TTC549 (cell line): ENCODE measurements at regions not wholly inside any gene's neighbourhood (a gene's known extent, or its start where the extent isn't known, plus 50 kb on each side); places are given as distances from the start of the nearest gene placed in this dataset.

ENCODE experiments used
- FAIRE-seq: peaks from 2 replicates; lab custom pipeline; 2012; peaks lifted over from hg19 to GRCh38; lab: Jason Lieb, UNC

DNA sequence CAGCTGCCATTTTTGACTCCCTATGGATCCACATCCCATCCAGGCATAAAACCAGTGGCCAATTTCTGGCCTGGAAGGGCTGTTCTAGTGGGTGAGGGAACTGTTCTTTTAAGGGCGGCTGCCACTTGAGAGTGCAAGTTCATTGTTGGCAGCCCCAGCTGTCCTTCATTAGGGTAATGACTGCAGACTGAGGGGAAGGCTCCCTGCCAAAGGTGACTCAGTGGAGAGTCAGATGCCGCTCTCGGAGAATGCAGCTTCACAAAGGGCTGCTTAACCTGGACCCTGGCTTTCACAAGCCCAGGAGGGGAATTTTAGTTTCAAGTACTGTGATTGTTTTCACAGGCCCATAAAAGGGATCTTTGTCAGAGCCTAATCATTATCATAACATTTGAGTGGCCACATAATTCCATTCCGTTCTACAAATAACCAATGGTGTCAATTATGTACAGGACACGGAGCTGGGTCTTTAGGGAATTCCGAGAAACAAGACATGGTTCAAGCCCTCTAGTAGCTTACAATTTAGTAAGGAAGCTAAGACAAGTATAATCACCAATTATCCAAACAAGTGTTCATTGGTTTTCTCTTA is 235.7 kb downstream of the CDCA7 start:
- FAIRE-seq: no peak

DNA sequence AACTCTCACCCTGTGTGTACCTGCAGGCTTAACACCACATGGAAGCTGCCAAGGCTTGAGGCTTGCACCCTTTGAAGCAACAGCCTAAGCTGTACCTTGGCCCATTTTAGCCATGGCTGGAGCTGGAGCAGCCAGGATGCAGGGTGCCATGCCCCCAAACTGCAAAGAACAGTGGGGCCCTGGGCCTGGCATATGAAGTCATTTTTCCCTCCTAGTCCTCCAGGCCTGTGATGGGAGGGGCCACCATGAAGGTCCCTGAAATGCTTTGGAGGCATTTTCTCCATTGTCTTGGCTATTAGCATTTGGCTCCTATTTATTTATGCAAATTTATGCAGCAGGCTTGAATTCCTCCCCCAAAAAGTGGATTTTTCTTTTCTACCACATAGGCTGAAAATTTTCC is 238.4 kb downstream of the CDCA7 start:
- FAIRE-seq: no peak

DNA sequence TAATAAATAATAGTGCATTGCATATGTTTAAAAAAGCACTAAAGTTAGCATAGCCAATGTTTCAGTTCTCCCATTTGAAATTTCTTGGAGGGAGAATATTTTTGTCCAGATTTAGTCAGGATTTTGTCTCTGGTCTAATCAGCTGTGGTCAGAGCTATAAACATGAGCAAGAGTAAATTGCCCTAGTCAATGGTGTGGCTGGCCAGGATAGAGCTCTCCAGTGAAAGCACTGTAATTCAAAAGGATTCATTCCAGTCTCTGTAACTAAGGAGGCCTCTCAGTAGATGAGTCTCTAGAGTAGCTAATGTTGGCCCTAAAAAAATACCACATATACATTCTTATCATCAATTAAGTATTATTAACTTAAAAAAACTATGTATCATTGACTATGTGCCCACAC is 241.6 kb downstream of the CDCA7 start:
- FAIRE-seq: no peak

DNA sequence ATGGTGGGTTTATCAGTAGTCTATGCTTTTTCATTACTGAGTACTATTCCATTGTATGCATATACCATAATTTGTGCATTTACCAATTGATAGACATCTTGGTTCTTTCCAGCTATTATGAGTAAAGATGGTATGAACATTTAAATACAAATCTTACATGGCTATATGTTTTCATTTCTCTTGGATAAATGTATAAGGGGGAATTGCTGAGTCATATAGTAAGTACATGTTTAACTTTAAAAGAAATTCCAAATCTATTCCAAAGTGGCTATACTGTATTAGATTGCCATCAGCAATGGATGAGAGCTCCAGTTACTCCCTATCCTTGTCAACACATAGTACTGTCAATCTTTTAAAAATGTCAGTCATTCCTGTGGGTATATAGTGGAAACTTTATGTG is 243.9 kb downstream of the CDCA7 start:
- FAIRE-seq: no peak

DNA sequence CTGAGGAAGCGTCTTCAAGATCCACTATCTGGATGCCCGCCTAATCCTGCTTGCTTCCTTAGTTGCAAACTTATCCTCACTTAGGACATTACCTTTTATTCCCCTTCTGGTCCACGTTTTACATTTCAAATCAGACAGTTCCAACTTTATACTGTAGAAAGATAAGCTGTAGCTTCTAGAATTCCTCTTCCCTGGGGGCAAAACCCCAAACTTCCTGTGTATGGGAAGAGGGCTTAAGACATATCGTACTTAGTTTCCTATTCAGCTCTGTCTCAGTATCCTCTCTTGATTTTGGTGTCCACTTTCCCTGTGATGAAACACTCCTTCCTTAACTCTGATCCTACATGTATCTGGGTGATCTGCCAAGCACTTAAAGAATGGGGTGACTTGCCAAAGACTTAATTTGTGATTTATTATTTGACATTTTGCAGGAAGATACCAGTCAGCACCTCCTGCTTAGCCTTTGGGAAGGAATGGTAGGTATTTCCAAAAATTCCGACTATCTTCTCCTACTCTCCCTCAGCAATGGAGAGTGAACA is 245.2 kb downstream of the CDCA7 start:
- no peak for FAIRE-seq

DNA sequence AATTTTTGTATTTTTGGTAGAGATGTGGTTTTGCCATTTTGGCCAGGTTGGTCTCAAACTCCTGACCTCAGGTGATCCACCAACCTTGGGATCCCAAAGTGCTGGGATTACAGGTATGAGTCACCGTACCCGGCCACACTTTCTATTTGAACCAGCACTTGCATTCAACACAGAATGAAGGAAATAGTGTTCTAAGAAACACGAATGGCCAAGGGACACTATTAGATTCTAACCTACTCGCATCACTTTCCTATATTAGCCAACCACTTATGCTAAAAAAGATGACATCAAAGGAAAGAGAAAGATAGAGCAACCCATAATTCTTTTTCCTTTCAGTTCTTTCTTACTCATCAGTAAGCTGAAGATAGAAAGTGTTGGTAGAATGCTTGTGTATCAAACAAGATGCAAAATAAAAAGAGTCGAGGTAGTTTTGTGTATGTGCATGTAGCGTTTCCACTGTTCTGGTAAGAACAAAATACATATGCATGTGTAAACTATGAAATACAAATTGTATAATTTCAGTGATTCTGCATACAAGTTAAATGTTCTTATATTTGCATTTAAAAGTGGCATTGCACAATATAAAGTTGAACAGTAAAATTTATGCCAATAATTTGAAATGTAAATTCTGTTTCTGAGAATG is 247.6 kb downstream of the CDCA7 start:
- FAIRE-seq: no peak

DNA sequence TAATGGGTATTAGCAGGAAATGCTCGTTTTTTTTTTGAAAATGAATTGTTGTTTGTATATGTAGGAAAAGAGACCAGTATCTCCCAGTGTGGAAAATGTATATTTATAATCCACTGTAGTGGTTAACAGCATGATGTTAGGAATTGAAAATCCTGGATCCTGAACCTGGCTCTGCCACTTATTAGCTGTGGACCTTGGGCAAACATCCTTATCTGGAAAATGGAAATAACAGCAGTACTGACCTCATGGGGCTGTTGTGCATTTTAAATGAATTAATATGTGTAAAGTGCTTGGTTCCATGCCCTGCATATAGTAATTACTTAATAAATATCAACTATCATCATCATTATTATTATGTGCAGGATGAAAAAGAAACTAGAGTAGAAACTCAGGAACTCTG is 251.3 kb downstream of the CDCA7 start:
- FAIRE-seq: no peak

DNA sequence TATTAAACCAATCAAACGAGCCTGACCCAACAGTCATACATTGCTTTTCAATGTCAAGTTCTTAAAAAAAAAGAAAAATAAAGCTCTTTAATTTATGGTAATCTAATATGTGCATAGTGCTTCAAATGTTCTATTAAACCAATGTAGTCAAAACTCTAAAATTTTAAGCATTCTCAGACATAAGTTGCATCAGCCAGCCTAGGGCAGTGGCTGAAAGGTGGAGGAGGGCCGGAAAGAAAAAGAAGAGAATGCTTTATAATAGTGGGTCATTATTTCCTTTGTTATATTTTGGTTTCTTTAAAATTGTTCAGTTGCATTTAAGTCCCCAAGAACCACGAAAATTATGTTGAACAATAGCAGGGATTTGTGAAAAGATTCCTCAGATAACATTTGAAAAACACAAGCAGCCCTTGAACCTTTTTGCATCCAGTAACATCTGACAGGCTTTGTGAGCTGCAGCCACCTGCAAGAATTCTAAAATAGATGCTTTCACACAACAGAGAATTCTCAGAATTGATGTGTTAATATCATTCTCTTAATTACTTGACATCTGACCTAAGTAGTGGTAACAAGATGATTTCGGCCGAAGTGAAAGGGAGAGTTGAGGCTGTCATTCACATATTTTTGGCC is 252.1 kb downstream of the CDCA7 start:
- FAIRE-seq: no peak

DNA sequence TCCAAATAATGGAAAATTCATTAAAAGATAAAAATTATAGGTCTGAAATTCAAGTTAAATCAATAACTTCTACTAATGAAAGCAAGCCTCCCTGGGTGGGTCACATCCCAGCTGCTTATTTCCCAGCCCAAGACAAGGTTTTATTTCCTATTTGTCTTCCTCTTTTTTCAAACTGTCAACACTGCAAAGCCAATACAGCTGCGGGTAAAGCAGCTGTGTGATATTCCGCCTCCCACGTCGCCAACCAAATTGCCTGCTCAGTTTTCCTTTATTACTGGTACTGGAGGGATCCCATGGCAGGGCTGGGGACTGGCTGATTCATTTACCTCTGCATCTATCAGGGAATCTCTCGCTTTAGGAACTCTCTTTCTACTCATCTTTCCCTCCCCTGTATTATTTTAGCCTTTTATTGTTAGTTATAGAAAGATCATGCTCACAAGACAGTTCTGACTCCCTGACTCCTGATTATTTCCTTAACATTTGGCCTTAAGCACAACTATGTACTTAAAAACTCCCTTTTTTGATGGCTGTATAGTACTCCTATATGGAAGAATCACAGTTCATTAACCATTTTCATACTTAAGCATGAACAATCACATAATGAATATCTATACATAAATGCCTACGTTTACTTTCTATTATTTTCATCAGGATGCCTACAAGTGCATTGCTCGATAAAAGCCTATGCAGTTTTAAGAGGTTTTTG is 253.1 kb downstream of the CDCA7 start:
- FAIRE-seq: no peak

DNA sequence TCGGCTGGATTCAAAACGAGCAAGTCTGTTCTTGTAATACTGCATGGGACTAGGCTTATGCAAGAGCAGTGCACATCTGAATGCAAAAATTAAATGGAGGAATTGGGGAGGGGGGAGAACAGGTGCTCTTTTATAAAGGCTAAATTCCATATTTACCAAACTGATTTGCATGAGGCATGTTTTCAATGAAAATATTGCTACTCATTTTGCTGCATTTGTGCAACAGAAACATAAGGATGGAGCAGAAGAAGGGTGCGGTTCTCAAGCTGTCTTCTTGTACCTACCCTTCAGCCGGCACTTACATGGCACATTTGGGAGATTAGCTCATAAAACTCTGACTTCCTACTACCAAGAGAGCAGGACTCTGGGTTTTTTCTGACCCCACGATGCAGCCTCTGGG is 256.4 kb downstream of the CDCA7 start:
- no peak for FAIRE-seq

DNA sequence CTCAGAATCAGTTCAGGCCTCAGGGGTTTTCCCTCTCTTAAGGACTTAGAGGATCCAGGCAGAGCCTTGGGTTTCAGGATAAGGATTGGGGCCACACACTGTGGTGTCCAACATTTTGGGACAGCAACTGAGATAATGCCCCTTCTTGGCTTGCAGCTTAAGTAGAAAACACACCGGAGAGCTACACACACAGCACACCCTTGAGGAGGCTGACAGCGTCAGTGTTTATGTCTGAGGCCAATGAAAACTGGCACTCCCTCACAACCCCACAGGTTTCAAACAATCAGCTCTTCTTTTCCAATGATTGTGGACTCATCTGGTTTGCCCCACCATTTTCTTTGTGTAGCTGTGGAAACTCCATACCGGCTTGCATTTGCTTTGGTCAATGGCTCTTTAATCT is 257.7 kb downstream of the CDCA7 start:
- no peak for FAIRE-seq

DNA sequence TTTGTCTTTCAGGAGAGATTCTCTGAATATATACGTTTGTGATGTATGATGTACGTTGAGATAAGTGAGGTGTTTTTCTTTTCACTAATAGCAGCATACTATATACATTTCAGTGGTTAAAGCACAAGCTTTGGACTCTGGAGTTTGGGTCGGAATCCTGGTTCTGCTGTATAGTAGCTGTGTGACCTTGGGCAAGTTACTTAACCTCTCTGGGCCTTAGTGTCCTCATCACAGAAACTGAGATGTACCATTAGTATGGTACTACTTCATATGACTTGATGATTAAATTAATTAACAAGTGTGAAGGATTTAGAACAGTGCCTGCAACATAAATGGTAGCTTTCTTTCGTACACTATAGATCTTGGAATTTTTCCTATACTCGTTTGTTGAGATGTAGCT is 258.7 kb downstream of the CDCA7 start:
- no peak for FAIRE-seq

DNA sequence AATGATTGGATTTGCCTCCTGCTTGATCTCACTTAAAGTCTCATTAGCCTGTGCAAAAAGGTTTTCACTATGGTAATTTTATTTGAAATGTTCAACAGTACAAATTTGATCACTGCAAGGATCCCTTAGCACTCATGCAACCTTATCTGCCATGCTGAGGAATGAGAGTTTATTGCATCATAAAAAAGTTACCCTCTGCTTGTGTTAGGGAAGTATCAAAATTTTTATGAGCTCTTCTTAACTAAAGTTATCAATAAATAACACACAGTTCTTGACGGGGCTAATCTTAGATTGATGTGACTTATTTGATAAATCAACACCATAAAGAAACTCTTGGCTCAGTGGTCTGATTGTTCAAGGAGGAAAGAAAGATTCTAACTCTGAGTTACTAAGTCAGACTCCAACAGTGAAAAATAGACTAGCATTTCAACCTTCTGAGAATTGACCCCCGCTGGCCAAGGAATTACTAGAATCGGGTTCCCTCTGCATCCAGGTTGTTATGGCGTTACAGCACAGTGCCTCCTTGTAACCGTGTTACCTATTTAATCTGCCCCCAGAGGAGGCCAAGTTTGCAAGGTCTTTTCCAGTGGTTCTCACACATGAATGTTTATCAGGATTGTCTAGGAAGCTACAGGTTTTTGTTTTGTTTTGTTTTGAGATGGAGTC is 259.7 kb downstream of the CDCA7 start:
- FAIRE-seq: no peak

DNA sequence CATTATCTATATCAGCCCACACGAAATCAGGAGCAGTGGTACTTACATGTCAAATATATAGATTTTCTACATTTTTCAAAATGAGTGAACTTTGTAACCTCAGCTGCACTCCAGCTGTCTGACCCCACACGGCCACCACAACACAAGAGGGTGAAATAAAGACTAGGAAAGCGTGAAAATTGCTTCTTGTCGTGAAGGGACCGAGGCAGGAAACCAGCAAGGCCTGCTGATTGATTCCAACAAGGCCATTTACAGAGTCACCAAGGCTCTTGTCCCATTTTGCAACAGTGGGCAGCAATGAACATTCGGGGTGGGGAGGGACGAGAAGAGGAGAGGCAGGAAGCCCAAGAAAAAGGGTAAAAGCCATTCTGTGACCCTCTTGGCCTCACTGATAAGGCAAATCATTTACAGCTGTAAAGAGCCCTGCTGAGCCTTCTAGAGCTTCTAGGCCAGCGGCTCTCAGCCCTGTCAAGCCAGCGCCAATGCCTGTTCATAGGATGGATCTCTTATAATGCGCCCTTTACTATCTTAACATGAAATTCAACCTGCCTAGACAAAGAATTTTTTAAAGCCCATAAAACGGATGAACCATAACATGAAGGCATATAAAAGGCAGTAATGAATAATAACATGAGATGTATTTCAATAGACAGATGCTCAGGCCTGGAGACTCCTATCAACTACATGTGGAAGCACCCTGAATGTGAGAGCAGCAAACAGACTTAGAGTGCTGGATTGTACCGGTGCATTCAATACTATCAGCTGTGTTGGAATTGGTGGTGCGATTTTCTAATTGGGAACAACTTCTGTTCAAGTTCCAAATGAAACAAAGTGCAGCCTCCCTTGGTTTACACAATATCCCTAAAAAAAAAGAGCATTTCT is 269.0 kb downstream of the CDCA7 start:
- no peak for FAIRE-seq

DNA sequence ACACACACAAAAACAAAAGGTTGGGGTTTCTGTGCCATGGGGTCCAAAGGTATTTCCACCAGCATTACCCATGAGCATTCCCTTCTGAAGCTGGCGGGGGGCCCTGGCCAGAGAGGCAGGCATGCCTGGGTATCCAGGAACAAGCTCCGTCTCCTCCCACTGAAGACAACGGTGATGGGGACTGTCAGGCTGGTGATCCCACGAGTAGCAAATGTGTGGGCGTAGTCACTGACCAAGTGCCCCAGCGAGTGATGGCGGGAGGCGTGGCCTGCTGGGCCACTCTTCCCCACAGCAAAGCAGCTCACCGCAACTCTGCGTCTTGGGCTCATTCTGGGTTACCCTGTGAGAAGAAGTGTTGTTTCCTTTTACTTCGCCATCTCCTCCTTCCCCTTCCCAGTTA is 270.6 kb downstream of the CDCA7 start:
- FAIRE-seq: no peak

DNA sequence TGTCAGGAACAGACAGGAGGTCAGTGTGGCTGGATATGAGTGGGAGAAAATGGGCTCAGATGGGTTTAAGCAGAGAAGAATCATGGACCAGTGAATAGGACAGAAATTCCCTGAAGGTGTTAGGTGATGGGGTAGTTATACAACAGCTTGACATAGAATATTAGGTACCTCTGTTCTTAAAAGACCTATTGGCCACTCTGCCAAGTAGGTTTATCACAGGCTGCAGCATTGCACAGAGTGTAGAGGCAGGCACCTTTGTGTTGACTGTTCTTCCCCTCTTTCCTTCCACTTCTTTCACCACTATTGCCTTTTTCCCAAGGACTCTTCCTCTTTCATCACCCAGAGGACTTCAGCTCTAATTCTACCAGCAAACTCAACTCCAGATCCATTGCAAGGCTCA is 274.4 kb downstream of the CDCA7 start:
- FAIRE-seq: no peak

DNA sequence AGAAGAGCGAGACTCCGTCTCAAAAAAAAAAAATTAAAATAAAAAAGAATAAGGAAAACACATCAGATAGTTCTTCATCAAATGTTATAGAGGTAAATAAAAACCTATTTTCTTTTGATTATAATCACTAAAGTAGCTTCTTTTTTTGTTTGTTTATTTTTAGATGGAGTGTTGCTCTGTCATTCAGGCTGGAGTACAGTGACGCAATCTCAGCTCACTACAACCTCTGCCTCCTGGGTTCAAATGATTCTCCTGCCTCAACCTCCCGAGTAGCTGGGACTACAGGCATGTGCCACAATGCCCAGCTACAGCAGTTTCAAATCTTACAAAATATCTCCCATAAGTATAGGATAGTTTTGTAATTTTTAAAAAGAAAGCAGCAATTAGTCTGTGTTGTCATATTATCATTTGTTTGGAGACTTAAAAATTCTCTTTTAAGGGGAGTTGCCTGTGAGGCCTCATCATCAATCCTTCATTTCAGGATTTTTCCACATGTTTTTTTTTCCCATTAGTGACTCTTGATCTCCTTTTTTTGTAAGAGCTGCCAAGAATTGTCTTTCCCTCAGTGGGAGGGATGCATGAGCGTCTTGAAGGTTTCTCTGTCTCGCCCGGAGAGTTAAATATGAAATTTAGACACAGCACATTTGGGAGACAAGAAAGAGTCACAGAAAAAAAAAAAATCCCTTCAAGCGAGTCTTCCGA is 275.9 kb downstream of the CDCA7 start:
- no peak for FAIRE-seq

DNA sequence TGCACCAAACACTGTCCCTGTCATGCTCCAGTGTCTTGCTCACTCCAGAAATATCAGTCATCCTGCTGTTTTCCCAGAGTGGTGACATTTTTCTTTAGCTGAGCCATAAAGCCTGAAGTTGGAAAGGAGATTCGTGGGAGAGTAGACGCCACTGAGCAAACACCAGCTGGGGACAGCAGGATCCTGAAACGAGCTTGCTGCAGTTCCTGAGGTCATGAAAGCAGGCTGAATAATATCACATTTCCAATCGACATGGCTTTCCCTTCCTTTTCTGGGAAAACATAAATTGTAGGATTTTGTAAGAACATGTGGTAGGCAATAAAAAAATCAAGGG is 276.4 kb downstream of the CDCA7 start:
- no peak for FAIRE-seq

DNA sequence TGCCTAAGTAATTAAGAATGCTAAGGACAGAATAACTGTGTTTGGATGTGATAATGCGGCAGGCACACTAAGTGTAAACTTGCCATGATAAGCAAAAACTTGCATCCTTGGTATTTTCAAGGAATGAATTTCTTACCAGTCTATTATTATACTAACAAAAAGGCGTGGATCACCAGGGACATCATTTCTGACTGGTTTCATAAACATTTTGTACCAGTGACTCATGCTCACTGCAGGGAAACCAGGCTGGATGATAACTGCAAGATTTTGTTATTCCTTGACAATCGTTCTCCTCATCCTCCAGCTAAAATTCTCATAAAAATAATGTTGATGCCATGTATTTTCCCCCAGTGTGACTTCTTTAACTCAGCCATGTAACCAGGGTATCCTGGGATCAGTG is 289.5 kb downstream of the CDCA7 start:
- no peak for FAIRE-seq

DNA sequence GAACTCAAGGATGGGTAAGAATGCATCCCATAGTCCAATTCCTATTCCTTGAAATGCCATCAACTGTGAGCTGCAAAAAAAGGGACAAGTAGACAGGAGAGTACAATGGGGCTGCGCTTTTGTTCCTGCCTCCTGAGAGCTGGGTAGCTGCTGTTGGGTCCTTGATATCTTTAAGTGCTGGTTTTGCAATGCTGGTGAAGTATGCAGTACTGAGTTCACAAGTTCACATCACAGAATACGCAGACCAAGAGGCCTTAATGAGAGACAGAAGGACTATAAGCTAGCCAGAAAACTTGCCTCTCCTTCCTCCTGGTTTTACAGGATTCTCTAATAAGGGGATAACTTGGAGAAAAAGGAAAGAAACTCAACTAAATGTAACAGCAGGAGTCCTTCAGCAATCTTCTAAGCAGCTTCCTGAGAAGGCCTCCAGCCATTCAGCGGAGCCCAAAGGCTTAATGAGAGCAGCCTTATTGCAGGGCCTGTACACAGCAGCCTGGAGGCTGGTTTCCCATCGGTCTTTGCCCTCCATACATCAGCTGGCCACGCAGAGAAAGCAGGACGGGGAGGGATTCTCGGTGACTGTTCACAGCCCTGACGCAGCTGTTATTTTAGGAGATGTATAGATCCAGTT is 293.1 kb downstream of the CDCA7 start:
- no peak for FAIRE-seq

DNA sequence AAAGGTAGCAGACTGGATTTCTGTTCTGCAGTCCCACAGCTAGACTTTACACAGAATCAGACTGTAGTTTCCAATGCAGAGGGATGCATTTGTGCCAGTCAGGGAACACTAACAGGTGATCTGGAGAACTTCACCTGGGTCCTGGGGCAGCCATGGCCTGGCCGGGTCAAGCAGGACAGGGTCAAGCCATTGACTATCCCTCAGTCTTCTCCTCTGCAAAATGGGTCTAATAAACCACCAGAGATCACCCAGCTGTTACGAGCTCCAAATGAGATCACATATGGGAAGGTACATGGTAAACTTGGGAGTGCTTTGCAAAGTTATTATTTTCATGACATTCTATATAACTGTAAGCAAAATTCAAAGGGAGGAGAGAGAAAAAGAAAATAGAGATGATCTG is 294.1 kb downstream of the CDCA7 start:
- no peak for FAIRE-seq
